BJ (cell line): ENCODE measurements at regions not wholly inside any gene's neighbourhood (a gene's known extent, or its start where the extent isn't known, plus 50 kb on each side); places are given as distances from the start of the nearest gene placed in this dataset.
"Not testable (repeated sequence)": the region's sequence is repeated elsewhere in the genome, so short reads cannot be mapped to it uniquely, and the experiment has no call there.

Experiments
- CTCF ChIA-PET: fragments of 350-600 bp; formaldehyde crosslinking; extraction: SDS; loops from one replicate; lab custom pipeline; 2021; ENCODE audit warnings: antibody characterized with exemption, inconsistent platforms; lab: Yijun Ruan, JAX
- POLR2A ChIA-PET: fragments of 300-600 bp; sonication (Branson Sonifier 250); formaldehyde crosslinking; extraction: SDS; loops from one replicate; lab custom pipeline; 2021; ENCODE audit warnings: antibody characterized with exemption; lab: Charles Lee
- DNase-seq: peaks from one replicate; pipeline ENCODE4 v3.0.0-alpha.2; 2011; ENCODE audit warnings: low read depth
- H3K27me3 ChIP-seq: 2 replicates; pipeline ENCODE4 v1.6.0; 2011; ENCODE audit warnings: low read length; ENCODE audit not compliant: control insufficient read depth, insufficient read depth
- H3K36me3 ChIP-seq: 2 replicates; pipeline ENCODE4 v1.5.1; 2011; ENCODE audit warnings: low read length; ENCODE audit not compliant: control insufficient read depth, insufficient read depth
- H3K4me3 ChIP-seq: 2 replicates; pipeline ENCODE4 v1.5.1; 2011; ENCODE audit warnings: low read depth, mild to moderate bottlenecking, control low read depth, low read length
- CTCF ChIP-seq: IDR thresholded peaks from 2 replicates; pipeline ENCODE4 v1.5.1; 2011; ENCODE audit warnings: low read depth, mild to moderate bottlenecking, control low read depth, inconsistent platforms, low read length, moderate library complexity; ENCODE audit not compliant: insufficient read depth

DNA sequence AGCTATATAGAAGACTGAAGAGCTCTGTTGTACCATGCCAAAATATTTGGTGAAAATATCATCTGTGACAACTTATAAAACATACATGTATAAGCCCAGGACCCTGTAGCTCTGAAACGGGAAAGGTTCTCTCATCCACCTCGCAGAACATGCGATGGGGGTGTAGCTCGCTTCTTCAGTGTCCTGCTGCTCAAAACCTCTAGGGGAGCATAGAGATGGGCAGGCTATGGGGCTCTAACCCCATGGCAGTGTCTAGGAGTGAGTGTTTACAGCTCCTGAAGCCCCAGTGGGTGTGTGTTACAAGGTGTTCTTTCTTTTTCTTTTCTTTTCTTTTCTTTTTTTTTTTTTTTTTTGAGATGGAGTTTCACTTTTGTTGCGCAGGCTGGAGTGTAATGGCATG is 505.2 kb upstream of the SYNCRIP start:
- no peak for TF ChIP-seq CTCF
- Histone ChIP-seq H3K36me3 (no peaks in the 10 kb centered on the region), H3K4me3 (no peak overlapping the region), H3K27me3 (no peaks in the 10 kb centered on the region)
- ChIA-PET CTCF (interaction anchor here (1.3 kb wide), 1 partner anchor 9 kb away, joined by 3 read pairs; no protein-coding TSS in a partner anchor), POLR2A (no interaction called here)
- no peak for DNase-seq

GRCh38 chr6:86147311-86147710 is 504.6 kb upstream of the SYNCRIP start:
- no peak for DNase-seq
- no peaks in the 10 kb centered on the region for H3K36me3 ChIP-seq

GRCh38 chr6:86146751-86147150 is 504.1 kb upstream of the SYNCRIP start:
- DNase-seq, POLR2A ChIA-PET, CTCF ChIA-PET, H3K36me3 ChIP-seq, H3K27me3 ChIP-seq, H3K4me3 ChIP-seq: not testable (repeated sequence)

More at GRCh38 chr6:86147311-86147710, 504.6 kb upstream of the SYNCRIP start:
- CTCF ChIA-PET = interaction anchor here (1.3 kb wide), 1 partner anchor 10 kb away, joined by 3 read pairs; no protein-coding TSS in a partner anchor
- no peak overlapping the region for H3K4me3 ChIP-seq
- no peak for TF ChIP-seq CTCF
- POLR2A ChIA-PET = no interaction called here
- H3K27me3 ChIP-seq = no peaks in the 10 kb centered on the region

DNA sequence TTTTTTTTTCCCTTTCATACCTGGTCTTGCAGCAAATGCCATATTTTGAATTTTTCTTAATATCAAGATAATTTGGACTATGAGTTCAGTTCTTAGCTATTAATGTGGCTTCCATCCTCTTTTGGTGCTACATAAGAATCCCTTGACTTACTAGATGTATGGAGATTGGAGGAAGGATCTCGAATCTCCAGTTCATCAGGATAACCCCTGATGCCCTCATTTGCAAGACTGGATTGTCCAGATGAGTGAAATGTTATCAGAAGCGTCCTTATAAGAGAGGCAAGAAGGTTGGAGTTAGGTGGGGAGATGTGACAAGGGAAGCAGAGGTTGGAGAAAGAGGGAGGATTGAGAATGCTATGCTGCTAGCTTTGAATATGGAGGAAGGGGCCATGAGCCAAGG is 499.6 kb upstream of the SYNCRIP start:
- Histone ChIP-seq H3K36me3 (no peaks in the 10 kb centered on the region), H3K4me3 (no peak overlapping the region), H3K27me3 (no peaks in the 10 kb centered on the region)
- no peak for TF ChIP-seq CTCF
- CTCF ChIA-PET = no interaction called here
- DNase-seq = no peak
- POLR2A ChIA-PET = no interaction called here

GRCh38 chr6:86128130-86128814 is 485.6 kb upstream of the SYNCRIP start:
- ChIA-PET CTCF (no interaction called here), POLR2A (no interaction called here)
- no peaks in the 10 kb centered on the region for H3K27me3 ChIP-seq
- no peak for DNase-seq
- no peaks in the 10 kb centered on the region for H3K36me3 ChIP-seq
- TF ChIP-seq CTCF = no peak
- H3K4me3 ChIP-seq = no peak overlapping the region

DNA sequence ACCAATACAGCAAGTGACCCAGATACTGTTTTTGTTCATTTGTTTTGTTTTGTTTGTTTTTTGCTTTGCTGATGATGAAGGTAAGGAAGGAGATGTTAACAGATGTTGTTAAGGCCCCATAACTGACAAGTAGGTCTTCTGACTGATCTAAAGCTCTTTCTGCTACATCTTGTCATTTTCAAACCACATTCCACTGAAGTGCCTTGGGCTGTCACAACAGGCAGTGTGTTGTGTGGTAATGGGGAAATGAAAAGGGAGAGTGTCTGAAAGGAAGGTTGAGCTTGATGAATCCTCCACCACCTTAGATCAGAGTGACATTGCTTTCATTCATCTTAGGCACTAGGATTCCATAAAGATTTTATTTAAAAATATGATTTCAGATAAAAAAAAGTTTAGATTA is 479.4 kb upstream of the SYNCRIP start:
- CTCF ChIA-PET = no interaction called here
- Histone ChIP-seq H3K4me3 (no peak overlapping the region), H3K36me3 (no peaks in the 10 kb centered on the region), H3K27me3 (no peaks in the 10 kb centered on the region)
- POLR2A ChIA-PET = no interaction called here
- no peak for TF ChIP-seq CTCF
- no peak for DNase-seq
